HCT116 (cell line): ENCODE measurements at regions not wholly inside any gene's neighbourhood (a gene's known extent, or its start where the extent isn't known, plus 50 kb on each side); places are given as distances from the start of the nearest gene placed in this dataset.
"Not testable (repeated sequence)": the region's sequence is repeated elsewhere in the genome, so short reads cannot be mapped to it uniquely, and the experiment has no call there.

Experiments
- JUND ChIP-seq: IDR thresholded peaks from 2 replicates; pipeline ENCODE4 v1.6.1; 2012
- TF ChIP-seq, protein P1 (sequence below), 3 experiments: fragments of 200-600 bp in 1 of 3; sonication (generic) in 1 of 3; IDR thresholded peaks in 2 of 3; conservative IDR thresholded peaks in 1 of 3; 2 replicates each; pipeline ENCODE4 v1.5.1; 2012 to 2017; ENCODE audit warnings: low read depth in 2 of 3, low read length in 2 of 3, antibody characterized with exemption in 1 of 3, borderline replicate concordance in 1 of 3, control low read depth in 1 of 3, mild to moderate bottlenecking in 1 of 3, mixed read lengths in 1 of 3, mixed run types in 1 of 3, moderate library complexity in 1 of 3; ENCODE audit not compliant: insufficient read depth in 1 of 3

DNA sequence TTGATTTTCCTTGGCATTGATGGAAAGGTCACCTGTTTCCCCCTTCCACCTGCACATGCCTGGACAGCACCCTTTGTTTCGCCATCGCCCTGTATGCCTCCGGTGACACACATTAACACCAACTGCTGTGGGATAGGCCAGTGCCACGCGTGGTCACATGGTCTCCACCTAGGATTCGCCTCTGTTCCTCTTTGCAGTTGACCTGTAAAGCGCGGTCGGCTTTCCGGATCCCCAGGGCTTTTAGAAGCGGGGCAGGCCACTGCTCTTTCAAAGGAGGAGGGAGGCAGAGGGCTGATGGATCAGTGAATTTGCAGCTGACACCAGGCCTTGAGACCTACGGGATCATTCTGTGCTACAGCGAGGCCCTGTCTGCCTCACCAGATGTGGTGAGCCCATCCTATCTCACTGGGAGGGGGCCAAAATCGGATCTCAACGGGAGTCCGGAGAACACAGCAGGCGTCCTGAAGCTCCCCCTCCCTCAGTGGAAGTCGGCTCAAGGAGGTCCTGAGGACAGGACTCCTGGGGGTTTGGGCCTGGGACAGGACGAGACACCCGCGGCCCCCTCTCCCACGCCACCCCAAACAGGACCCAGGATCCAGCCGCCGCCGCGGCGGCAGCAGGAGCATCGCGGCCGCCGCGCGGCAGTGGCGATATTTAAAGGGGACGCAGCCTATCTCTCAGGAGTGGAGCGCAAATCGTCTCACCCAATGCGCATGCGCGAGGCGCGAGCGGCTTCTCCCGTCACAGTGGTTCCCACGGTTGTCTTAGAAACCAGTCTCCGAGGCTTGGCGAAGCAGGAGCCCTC, 973.8 kb upstream of the DEFB115 start:
- TF ChIP-seq, protein P1, sequence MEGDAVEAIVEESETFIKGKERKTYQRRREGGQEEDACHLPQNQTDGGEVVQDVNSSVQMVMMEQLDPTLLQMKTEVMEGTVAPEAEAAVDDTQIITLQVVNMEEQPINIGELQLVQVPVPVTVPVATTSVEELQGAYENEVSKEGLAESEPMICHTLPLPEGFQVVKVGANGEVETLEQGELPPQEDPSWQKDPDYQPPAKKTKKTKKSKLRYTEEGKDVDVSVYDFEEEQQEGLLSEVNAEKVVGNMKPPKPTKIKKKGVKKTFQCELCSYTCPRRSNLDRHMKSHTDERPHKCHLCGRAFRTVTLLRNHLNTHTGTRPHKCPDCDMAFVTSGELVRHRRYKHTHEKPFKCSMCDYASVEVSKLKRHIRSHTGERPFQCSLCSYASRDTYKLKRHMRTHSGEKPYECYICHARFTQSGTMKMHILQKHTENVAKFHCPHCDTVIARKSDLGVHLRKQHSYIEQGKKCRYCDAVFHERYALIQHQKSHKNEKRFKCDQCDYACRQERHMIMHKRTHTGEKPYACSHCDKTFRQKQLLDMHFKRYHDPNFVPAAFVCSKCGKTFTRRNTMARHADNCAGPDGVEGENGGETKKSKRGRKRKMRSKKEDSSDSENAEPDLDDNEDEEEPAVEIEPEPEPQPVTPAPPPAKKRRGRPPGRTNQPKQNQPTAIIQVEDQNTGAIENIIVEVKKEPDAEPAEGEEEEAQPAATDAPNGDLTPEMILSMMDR (IDR thresholded peaks at IDR 0.05 in 2 of 3, conservative IDR thresholded peaks at IDR 0.05 in 1 of 3; ENCODE audit: borderline replicate concordance in 1 of 3, insufficient read depth in 1 of 3, low read depth in 2 of 3, low read length in 2 of 3) = not testable (repeated sequence)
- not testable (repeated sequence) for TF ChIP-seq JUND
